Ectodermal cell (in vitro differentiated cells): ENCODE measurements at regions not wholly inside any gene's neighbourhood (a gene's known extent, or its start where the extent isn't known, plus 50 kb on each side); places are given as distances from the start of the nearest gene placed in this dataset.
"Not testable (repeated sequence)": the region's sequence is repeated elsewhere in the genome, so short reads cannot be mapped to it uniquely, and the experiment has no call there.

Experiments
- H3K27ac ChIP-seq: 2 replicates; pipeline ENCODE4 v1.7.0; 2013; ENCODE audit warnings: mild to moderate bottlenecking, low read depth, low read length; ENCODE audit not compliant: insufficient read depth, poor library complexity, severe bottlenecking
- H3K27me3 ChIP-seq: 2 replicates; pipeline ENCODE4 v1.7.0; 2013; ENCODE audit warnings: mild to moderate bottlenecking, low read length; ENCODE audit not compliant: insufficient read depth, control insufficient read depth, poor library complexity, severe bottlenecking
- H3K36me3 ChIP-seq: one replicate; pipeline ENCODE4 v1.7.0; 2013; ENCODE audit warnings: low read length; ENCODE audit not compliant: control insufficient read depth, insufficient read depth
- H3K4me1 ChIP-seq: one replicate; pipeline ENCODE4 v1.7.0; 2013; ENCODE audit warnings: low read length; ENCODE audit not compliant: control insufficient read depth, insufficient read depth
- H3K4me3 ChIP-seq: 2 replicates; pipeline ENCODE4 v1.7.0; 2013; ENCODE audit warnings: low read depth, low read length, control low read depth; ENCODE audit not compliant: insufficient read depth
- H3K9me3 ChIP-seq: 2 replicates; pipeline ENCODE4 v1.7.0; 2013; ENCODE audit warnings: mild to moderate bottlenecking, low read length, moderate library complexity; ENCODE audit not compliant: control insufficient read depth
- WGBS, 2 experiments: methylation state at CpG; one replicate each; pipeline ENCODE4 v1.1.7; 2013; ENCODE audit warnings: missing lambda C conversion rate in 2 of 2; 5-methylcytosine and 5-hydroxymethylcytosine counted together

- WGBS, 2 experiments = 96% methylated on average over 5 to 8 of the region's 8 CpGs
- H3K4me1 ChIP-seq = no peaks in the 10 kb centered on the region
Observed at GRCh38 chr14:55819610-55820304, 239.8 kb downstream of the KTN1 start.

GRCh38 chr14:55822906-55823305 is 242.9 kb downstream of the KTN1 start:
- no peaks in the 10 kb centered on the region for H3K36me3 ChIP-seq
- H3K27ac ChIP-seq = no peak overlapping the region
- no peak overlapping the region for H3K4me3 ChIP-seq
- H3K27me3 ChIP-seq = no peaks in the 10 kb centered on the region
- no peaks in the 10 kb centered on the region for H3K4me1 ChIP-seq
- H3K9me3 ChIP-seq = no peaks in the 10 kb centered on the region
- 89% methylated on average over 2 of the region's 2 CpGs for WGBS, 2 experiments

More at GRCh38 chr14:55819610-55820304, 239.8 kb downstream of the KTN1 start:
- H3K4me3 ChIP-seq = no peak overlapping the region
- H3K27ac ChIP-seq = no peak overlapping the region
- no peaks in the 10 kb centered on the region for H3K27me3 ChIP-seq
- no peaks in the 10 kb centered on the region for H3K36me3 ChIP-seq
- H3K9me3 ChIP-seq = no peaks in the 10 kb centered on the region

DNA sequence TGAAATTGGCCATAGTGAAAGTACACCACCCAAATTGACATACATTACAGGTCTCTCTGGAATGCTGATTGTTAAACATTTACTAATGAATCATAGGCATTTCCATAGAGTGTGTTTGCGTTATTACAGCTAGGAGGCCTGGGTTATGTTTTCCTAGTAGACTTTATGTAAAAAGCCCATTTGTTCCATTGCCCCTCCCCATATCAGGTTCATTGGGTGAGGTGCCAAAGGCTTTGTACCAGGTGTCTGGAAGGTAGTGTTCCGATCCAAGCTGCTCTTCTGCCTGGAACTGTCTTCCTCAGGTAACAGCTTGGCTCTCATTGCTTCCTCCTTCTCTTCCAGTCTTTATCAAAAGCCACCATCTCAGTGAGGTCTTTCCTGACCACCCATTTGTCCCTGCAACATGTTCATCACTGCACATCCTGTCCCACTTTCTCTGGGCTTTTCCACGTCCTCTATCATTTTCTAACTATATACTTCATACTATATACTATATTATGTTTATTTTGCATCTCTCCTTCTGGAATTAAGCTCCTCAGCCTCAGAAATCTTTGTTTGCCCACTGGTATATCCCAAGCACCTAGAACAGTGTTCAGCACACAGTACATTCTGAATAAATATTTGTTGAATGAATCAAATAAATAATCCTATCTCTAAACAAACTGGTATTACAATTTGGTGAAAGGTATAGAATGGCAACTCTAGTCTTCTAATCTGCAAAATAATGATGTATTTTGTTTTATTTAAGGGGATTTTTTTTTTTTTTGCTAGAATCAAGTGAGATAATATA is 252.3 kb downstream of the KTN1 start:
- Histone ChIP-seq H3K4me3 (no peak overlapping the region), H3K27me3 (no peaks in the 10 kb centered on the region), H3K36me3 (no peaks in the 10 kb centered on the region), H3K9me3 (no peaks in the 10 kb centered on the region), H3K27ac (no peak overlapping the region), H3K4me1 (no peaks in the 10 kb centered on the region)
- 76 to 80% methylated on average over 2 to 3 of the region's 3 CpGs for WGBS, 2 experiments

DNA sequence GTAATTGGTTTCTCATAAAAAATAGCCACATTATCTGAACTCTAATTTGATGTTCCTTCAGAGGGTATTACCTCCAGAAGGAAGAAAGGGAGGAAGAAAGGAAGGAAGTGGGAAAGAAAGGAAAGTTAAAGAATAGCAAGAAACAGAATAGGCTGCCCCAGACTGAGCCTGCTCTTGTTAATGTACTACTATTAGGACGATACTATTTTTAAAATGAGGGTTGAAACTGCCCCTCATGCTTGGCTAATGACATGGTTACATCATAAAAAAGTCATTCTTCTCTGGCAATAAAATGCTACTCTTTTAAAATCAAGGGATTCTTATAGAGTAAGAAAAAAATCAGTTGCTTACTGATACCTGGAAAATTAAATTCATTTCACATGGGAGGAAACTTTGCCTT is 253.0 kb downstream of the KTN1 start:
- Histone ChIP-seq H3K4me1 (no peaks in the 10 kb centered on the region), H3K27ac (no peak overlapping the region), H3K27me3 (no peaks in the 10 kb centered on the region), H3K9me3 (no peaks in the 10 kb centered on the region), H3K4me3 (no peak overlapping the region), H3K36me3 (no peaks in the 10 kb centered on the region)
- WGBS, 2 experiments = 94% methylated on average over 1 of the region's 1 CpG; no CpG with 5 or more reads in 1 of the 2 experiments

- no peaks in the 10 kb centered on the region for H3K4me1 ChIP-seq
- no peak overlapping the region for H3K27ac ChIP-seq
- H3K4me3 ChIP-seq = no peak overlapping the region
- no peaks in the 10 kb centered on the region for H3K27me3 ChIP-seq
- WGBS, 2 experiments = 82 to 89% methylated on average over 2 of the region's 2 CpGs
- no peaks in the 10 kb centered on the region for H3K9me3 ChIP-seq
- H3K36me3 ChIP-seq = no peaks in the 10 kb centered on the region
Observed at GRCh38 chr14:55834390-55834789, 254.4 kb downstream of the KTN1 start.

GRCh38 chr14:55835985-55836384 is 256.0 kb downstream of the KTN1 start:
- WGBS, 2 experiments = 81 to 82% methylated on average over 3 of the region's 3 CpGs
- Histone ChIP-seq H3K27me3 (no peaks in the 10 kb centered on the region), H3K4me3 (no peak overlapping the region), H3K27ac (no peak overlapping the region), H3K4me1 (no peaks in the 10 kb centered on the region), H3K9me3 (no peaks in the 10 kb centered on the region), H3K36me3 (no peaks in the 10 kb centered on the region)

DNA sequence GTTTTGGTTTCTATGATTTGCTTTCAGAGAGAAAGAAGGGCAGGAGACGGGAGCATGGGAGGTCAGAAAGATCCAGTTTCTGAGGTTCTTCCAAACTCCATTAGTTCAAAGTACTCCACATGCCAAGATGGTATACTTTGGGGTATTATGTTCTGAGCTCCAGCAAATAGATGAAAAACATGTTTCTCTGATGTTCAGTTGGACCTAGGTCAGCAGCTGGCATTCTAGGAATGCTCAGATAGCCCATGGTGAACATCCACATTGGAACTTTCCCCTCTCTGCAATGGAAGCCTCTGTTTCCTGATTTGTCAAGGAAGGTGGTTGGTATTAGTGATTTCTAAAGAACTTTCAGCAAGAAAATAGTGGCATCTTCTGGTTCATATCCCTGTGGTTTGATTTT is 257.5 kb downstream of the KTN1 start:
- Histone ChIP-seq H3K4me3 (no peak overlapping the region), H3K27ac (no peak overlapping the region), H3K36me3 (no peaks in the 10 kb centered on the region), H3K27me3 (no peaks in the 10 kb centered on the region), H3K4me1 (no peaks in the 10 kb centered on the region), H3K9me3 (no peaks in the 10 kb centered on the region)
- WGBS, 2 experiments = 94 to 96% methylated on average over 1 of the region's 1 CpG

GRCh38 chr14:55838529-55839052 is 258.6 kb downstream of the KTN1 start:
- H3K4me1 ChIP-seq = no peaks in the 10 kb centered on the region
- no peak overlapping the region for H3K27ac ChIP-seq
- 70 to 100% methylated on average over 1 to 3 of the region's 3 CpGs for WGBS, 2 experiments
- no peaks in the 10 kb centered on the region for H3K27me3 ChIP-seq
- H3K9me3 ChIP-seq = no peaks in the 10 kb centered on the region
- H3K4me3 ChIP-seq = no peak overlapping the region
- H3K36me3 ChIP-seq = no peaks in the 10 kb centered on the region

- not testable (repeated sequence) for H3K27ac ChIP-seq, H3K4me1 ChIP-seq, H3K36me3 ChIP-seq, H3K4me3 ChIP-seq, H3K9me3 ChIP-seq, H3K27me3 ChIP-seq
- 93 to 94% methylated on average over 41 of the region's 41 CpGs for WGBS, 2 experiments
Observed at GRCh38 chr14:55839301-55839947, 259.4 kb downstream of the KTN1 start.

DNA sequence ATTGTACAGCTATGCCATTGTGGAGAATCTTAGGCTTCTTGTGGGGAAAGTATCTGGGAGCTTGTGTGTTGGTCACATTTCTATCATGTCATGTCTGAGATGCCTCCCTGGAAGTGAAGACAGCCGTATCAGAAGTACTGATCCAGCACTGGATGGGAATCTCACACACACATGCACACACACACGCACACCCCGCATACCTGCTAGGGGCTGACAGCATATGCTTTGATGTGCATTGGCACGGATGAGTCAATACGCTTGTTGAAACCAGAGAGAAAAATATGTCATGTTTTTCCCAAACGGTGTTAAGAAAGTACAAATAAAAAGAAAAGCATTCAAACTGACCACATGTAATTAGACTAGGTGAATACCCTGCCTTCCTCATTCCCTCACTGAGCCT is 260.8 kb downstream of the KTN1 start:
- no peak overlapping the region for H3K4me3 ChIP-seq
- H3K27ac ChIP-seq = no peak overlapping the region
- WGBS, 2 experiments = 92 to 95% methylated on average over 6 of the region's 6 CpGs
- H3K36me3 ChIP-seq = no peaks in the 10 kb centered on the region
- H3K4me1 ChIP-seq = no peaks in the 10 kb centered on the region
- no peaks in the 10 kb centered on the region for H3K9me3 ChIP-seq
- no peaks in the 10 kb centered on the region for H3K27me3 ChIP-seq
